ENCODE measurements at regions not wholly inside any gene's neighbourhood (a gene's known extent, or its start where the extent isn't known, plus 50 kb on each side); places are given as distances from the start of the nearest gene placed in this dataset.

GRCh38 chr2:234438305-234438977 is 58.4 kb downstream of the ARL4C start:
- H3K36me3 ChIP-seq (ENCODE audit: control insufficient read depth, insufficient read depth, low read length) = no peaks in the 10 kb centered on the region
- 76 to 100% methylated on average over 1 to 7 of the region's 13 CpGs for WGBS, 2 experiments (ENCODE audit: insufficient coverage in 2 of 2)
- H3K9me3 ChIP-seq (ENCODE audit: control insufficient read depth, low read length) = no peaks in the 10 kb centered on the region
- no peak overlapping the region for H3K4me3 ChIP-seq (ENCODE audit: extremely low read depth, insufficient read depth, low read length, poor library complexity, severe bottlenecking)
- no peak overlapping the region for H3K27ac ChIP-seq (ENCODE audit: low read depth, low read length, severe bottlenecking)
- peaks cover 19% of the 10 kb centered on the region for H3K4me1 ChIP-seq (ENCODE audit: control insufficient read depth, insufficient read depth, low read length, poor library complexity, severe bottlenecking)

GRCh38 chr2:234437642-234438304 is 59.1 kb downstream of the ARL4C start:
- H3K4me3 ChIP-seq (ENCODE audit: extremely low read depth, insufficient read depth, low read length, poor library complexity, severe bottlenecking) = no peak overlapping the region
- H3K9me3 ChIP-seq (ENCODE audit: control insufficient read depth, low read length) = no peaks in the 10 kb centered on the region
- H3K27ac ChIP-seq (ENCODE audit: low read depth, low read length, severe bottlenecking) = no peak overlapping the region
- no peaks in the 10 kb centered on the region for H3K36me3 ChIP-seq (ENCODE audit: control insufficient read depth, insufficient read depth, low read length)
- H3K4me1 ChIP-seq (ENCODE audit: control insufficient read depth, insufficient read depth, low read length, poor library complexity, severe bottlenecking) = peaks cover 19% of the 10 kb centered on the region
- WGBS, 2 experiments (ENCODE audit: insufficient coverage in 2 of 2) = 84 to 92% methylated on average over 6 to 10 of the region's 11 CpGs

DNA sequence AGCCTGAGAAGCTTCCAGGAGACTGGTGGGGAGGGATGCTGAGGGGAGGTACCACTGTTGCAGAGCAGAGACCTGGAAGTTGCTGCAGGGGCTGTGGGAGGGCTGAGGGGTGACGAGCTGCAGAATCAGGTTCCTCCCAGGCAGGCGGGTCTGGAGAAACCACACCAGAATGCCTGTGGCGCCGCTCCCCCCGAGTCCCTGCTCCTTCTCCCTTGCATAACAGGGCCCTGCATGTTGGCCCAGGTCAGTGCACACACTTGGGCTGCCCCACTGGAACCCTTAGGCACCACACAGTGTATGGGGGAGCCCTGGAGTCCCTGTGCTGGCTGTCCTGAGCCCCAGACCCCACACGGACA is 60.4 kb downstream of the ARL4C start:
- 94 to 96% methylated on average over 4 to 6 of the region's 6 CpGs for WGBS, 2 experiments (ENCODE audit: insufficient coverage in 2 of 2)
- Histone ChIP-seq H3K36me3 (ENCODE audit: control insufficient read depth, insufficient read depth, low read length) (no peaks in the 10 kb centered on the region), H3K4me3 (ENCODE audit: extremely low read depth, insufficient read depth, low read length, poor library complexity, severe bottlenecking) (no peak overlapping the region), H3K4me1 (ENCODE audit: control insufficient read depth, insufficient read depth, low read length, poor library complexity, severe bottlenecking) (peaks cover 19% of the 10 kb centered on the region), H3K27ac (ENCODE audit: low read depth, low read length, severe bottlenecking) (peak overlapping the region; percentile 64), H3K9me3 (ENCODE audit: control insufficient read depth, low read length) (no peaks in the 10 kb centered on the region)

DNA sequence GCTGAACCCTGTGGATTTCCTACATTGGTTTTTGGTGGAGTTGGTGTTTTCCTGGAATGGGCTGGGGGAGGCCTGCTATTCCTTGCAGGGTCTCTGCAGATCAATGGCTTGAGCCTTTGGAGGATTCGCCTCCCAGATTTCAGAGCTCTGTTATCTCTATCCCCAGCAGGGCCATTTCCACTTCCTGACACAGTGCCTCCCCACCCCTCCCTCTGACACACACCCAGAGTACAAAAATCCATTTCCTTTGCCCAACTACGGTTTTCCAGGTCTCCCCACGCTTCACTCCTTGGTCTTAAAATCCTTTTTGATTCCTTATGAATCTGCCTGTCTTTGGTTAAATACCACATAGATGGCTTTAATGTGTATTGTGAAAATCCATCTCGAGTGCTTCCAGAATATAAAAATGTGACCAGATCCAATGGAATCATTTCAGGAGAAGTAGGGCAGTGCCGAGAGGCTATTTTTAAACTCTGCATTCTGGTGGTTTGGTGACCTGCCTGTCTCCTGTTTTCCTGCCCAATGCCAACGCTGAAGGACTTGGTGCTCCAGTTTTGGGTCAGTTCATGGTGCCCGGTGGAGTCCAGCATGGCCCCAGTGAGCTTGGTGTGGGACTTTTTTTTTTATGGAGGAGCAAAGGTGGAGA is 60.9 kb downstream of the ARL4C start:
- Histone ChIP-seq H3K9me3 (ENCODE audit: control insufficient read depth, low read length) (no peaks in the 10 kb centered on the region), H3K27ac (ENCODE audit: low read depth, low read length, severe bottlenecking) (peak overlapping the region; percentile 64), H3K4me3 (ENCODE audit: extremely low read depth, insufficient read depth, low read length, poor library complexity, severe bottlenecking) (no peak overlapping the region), H3K36me3 (ENCODE audit: control insufficient read depth, insufficient read depth, low read length) (no peaks in the 10 kb centered on the region), H3K4me1 (ENCODE audit: control insufficient read depth, insufficient read depth, low read length, poor library complexity, severe bottlenecking) (peaks cover 19% of the 10 kb centered on the region)
- 73 to 84% methylated on average over 4 to 7 of the region's 7 CpGs for WGBS, 2 experiments (ENCODE audit: insufficient coverage in 2 of 2)

GRCh38 chr2:234433201-234433600 is 63.7 kb downstream of the ARL4C start:
- Histone ChIP-seq H3K36me3 (ENCODE audit: control insufficient read depth, insufficient read depth, low read length) (no peaks in the 10 kb centered on the region), H3K27ac (ENCODE audit: low read depth, low read length, severe bottlenecking) (no peak overlapping the region), H3K9me3 (ENCODE audit: control insufficient read depth, low read length) (no peaks in the 10 kb centered on the region), H3K4me3 (ENCODE audit: extremely low read depth, insufficient read depth, low read length, poor library complexity, severe bottlenecking) (no peak overlapping the region), H3K4me1 (ENCODE audit: control insufficient read depth, insufficient read depth, low read length, poor library complexity, severe bottlenecking) (peaks cover 24% of the 10 kb centered on the region)
- WGBS, 2 experiments (ENCODE audit: insufficient coverage in 2 of 2) = 100% methylated on average over 2 of the region's 3 CpGs

DNA sequence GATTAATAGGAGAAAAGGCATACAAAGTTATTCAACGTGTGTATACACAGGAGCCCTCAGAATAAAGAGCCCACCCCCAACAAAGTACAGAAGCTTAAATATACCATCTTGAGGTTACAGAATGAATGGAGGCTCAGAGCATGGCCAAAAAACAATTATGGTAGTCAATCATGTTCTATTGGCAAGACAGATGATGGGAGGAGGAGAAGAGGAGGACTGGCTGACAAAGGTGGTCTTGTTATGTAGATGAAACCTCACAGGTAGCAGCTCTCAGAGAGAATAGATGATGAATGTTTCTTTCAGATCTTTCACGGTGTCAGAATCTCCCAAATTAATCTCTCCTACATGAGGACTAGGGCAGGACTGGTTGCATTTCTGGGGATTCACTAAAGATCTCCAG is 66.0 kb downstream of the ARL4C start:
- no CpG with 5 or more reads among the region's 2 CpGs for WGBS, 2 experiments (ENCODE audit: insufficient coverage in 2 of 2)

GRCh38 chr2:234429265-234429664 is 67.6 kb downstream of the ARL4C start:
- Histone ChIP-seq H3K4me1 (ENCODE audit: control insufficient read depth, insufficient read depth, low read length, poor library complexity, severe bottlenecking) (peaks cover 13% of the 10 kb centered on the region), H3K27ac (ENCODE audit: low read depth, low read length, severe bottlenecking) (no peak overlapping the region), H3K9me3 (ENCODE audit: control insufficient read depth, low read length) (no peaks in the 10 kb centered on the region), H3K4me3 (ENCODE audit: extremely low read depth, insufficient read depth, low read length, poor library complexity, severe bottlenecking) (no peak overlapping the region), H3K36me3 (ENCODE audit: control insufficient read depth, insufficient read depth, low read length) (no peaks in the 10 kb centered on the region)
- 60 to 67% methylated on average over 5 of the region's 5 CpGs for WGBS, 2 experiments (ENCODE audit: insufficient coverage in 2 of 2)

More for the DNA sequence above, 66.0 kb downstream of the ARL4C start:
- Histone ChIP-seq H3K36me3 (ENCODE audit: control insufficient read depth, insufficient read depth, low read length) (no peaks in the 10 kb centered on the region), H3K27ac (ENCODE audit: low read depth, low read length, severe bottlenecking) (no peak overlapping the region), H3K9me3 (ENCODE audit: control insufficient read depth, low read length) (no peaks in the 10 kb centered on the region), H3K4me1 (ENCODE audit: control insufficient read depth, insufficient read depth, low read length, poor library complexity, severe bottlenecking) (peaks cover 25% of the 10 kb centered on the region), H3K4me3 (ENCODE audit: extremely low read depth, insufficient read depth, low read length, poor library complexity, severe bottlenecking) (no peak overlapping the region)

GRCh38 chr2:234427081-234428061 is 69.5 kb downstream of the ARL4C start:
- no peaks in the 10 kb centered on the region for H3K36me3 ChIP-seq (ENCODE audit: control insufficient read depth, insufficient read depth, low read length)
- no peak overlapping the region for H3K4me3 ChIP-seq (ENCODE audit: extremely low read depth, insufficient read depth, low read length, poor library complexity, severe bottlenecking)
- 54 to 69% methylated on average over 5 to 8 of the region's 15 CpGs for WGBS, 2 experiments (ENCODE audit: insufficient coverage in 2 of 2)
- peak overlapping the region; percentile 92 for H3K27ac ChIP-seq (ENCODE audit: low read depth, low read length, severe bottlenecking)
- H3K4me1 ChIP-seq (ENCODE audit: control insufficient read depth, insufficient read depth, low read length, poor library complexity, severe bottlenecking) = peaks cover 15% of the 10 kb centered on the region
- H3K9me3 ChIP-seq (ENCODE audit: control insufficient read depth, low read length) = no peaks in the 10 kb centered on the region

DNA sequence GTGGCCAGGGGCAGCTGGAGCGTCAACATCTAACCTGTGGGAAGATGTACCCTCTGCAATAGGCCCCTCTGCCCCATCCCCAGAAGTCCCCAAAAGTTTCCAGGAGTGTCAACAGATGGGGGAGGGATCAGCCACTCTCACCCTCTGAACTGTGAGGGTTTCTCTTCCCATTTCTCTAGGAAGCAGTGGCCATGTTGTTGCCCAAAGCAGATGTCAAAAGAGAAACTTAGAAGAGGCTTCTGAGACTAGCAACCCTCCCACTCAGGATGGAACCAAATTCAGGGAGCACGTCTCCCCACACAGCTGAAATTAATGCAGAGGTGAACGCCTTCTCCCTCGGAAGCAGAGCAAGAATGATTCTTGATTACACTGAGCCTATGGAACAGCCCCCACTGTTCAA is 70.3 kb downstream of the ARL4C start:
- WGBS, 2 experiments (ENCODE audit: insufficient coverage in 2 of 2) = 89 to 96% methylated on average over 3 to 4 of the region's 4 CpGs
- Histone ChIP-seq H3K4me1 (ENCODE audit: control insufficient read depth, insufficient read depth, low read length, poor library complexity, severe bottlenecking) (peaks cover 18% of the 10 kb centered on the region), H3K9me3 (ENCODE audit: control insufficient read depth, low read length) (no peaks in the 10 kb centered on the region), H3K27ac (ENCODE audit: low read depth, low read length, severe bottlenecking) (peak overlapping the region; percentile 92), H3K36me3 (ENCODE audit: control insufficient read depth, insufficient read depth, low read length) (no peaks in the 10 kb centered on the region), H3K4me3 (ENCODE audit: extremely low read depth, insufficient read depth, low read length, poor library complexity, severe bottlenecking) (no peak overlapping the region)
